Cardiac muscle cell (in vitro differentiated cells and primary cell): ENCODE measurements at regions not wholly inside any gene's neighbourhood (a gene's known extent, or its start where the extent isn't known, plus 50 kb on each side); places are given as distances from the start of the nearest gene placed in this dataset.

Source experiments
- DNase-seq, 2 donors: peaks; one replicate each; pipeline versions ENCODE4 v3.0.0 to v3.0.0-alpha.2; 2010 to 2017; ENCODE audit warnings: low read depth in 1 of 2, low spot score in 1 of 2
- H3K27ac ChIP-seq: fragments of 200-600 bp; sonication (generic); 2 replicates; pipeline ENCODE4 v1.5.1; 2016
- H3K27me3 ChIP-seq: fragments of 200-600 bp; sonication (generic); 2 replicates; pipeline ENCODE4 v1.6.0; 2016; ENCODE audit warnings: control low read depth
- H3K36me3 ChIP-seq: fragments of 200-600 bp; sonication (generic); 2 replicates; pipeline ENCODE4 v1.5.1; 2016; ENCODE audit warnings: control low read depth
- H3K4me1 ChIP-seq: fragments of 200-600 bp; sonication (generic); 2 replicates; pipeline ENCODE4 v1.8.1; 2017; ENCODE audit warnings: low read depth, mild to moderate bottlenecking, mixed run types
- H3K4me3 ChIP-seq: fragments of 200-600 bp; sonication (generic); 2 replicates; pipeline ENCODE4 v1.5.1; 2016; ENCODE audit warnings: mild to moderate bottlenecking
- H3K9me3 ChIP-seq: fragments of 200-600 bp; sonication (generic); 2 replicates; pipeline ENCODE4 v1.5.1; 2017; ENCODE audit warnings: low read depth, mild to moderate bottlenecking, control low read depth
- TF ChIP-seq, protein P1 (sequence below): IDR thresholded peaks from 2 replicates; pipeline ENCODE4 v1.5.1; 2012; ENCODE audit warnings: low read depth, mild to moderate bottlenecking, low read length

DNA sequence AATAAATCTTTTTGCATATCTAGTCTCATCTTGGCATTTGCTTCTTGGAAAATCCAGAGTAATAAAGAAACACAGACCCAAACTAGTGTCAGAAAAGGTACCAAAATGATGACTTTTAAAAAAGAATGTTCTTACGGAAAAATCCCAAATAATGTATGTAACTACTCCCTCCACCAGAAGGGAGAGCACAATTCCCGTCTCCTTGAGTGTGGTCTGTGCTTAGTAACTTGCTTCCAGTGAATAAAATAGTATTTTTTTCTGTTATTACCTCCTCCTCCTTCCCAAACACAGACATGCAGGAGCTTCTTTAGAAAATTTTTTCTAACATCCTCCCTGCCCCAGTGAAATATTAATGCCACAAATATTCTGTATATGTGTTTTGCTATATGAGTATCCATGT, 358.1 kb downstream of the ZFHX3 start:
- TF ChIP-seq, protein P1, sequence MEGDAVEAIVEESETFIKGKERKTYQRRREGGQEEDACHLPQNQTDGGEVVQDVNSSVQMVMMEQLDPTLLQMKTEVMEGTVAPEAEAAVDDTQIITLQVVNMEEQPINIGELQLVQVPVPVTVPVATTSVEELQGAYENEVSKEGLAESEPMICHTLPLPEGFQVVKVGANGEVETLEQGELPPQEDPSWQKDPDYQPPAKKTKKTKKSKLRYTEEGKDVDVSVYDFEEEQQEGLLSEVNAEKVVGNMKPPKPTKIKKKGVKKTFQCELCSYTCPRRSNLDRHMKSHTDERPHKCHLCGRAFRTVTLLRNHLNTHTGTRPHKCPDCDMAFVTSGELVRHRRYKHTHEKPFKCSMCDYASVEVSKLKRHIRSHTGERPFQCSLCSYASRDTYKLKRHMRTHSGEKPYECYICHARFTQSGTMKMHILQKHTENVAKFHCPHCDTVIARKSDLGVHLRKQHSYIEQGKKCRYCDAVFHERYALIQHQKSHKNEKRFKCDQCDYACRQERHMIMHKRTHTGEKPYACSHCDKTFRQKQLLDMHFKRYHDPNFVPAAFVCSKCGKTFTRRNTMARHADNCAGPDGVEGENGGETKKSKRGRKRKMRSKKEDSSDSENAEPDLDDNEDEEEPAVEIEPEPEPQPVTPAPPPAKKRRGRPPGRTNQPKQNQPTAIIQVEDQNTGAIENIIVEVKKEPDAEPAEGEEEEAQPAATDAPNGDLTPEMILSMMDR: peak; percentile 19
- no peaks in the 10 kb centered on the region for H3K36me3 ChIP-seq

DNA sequence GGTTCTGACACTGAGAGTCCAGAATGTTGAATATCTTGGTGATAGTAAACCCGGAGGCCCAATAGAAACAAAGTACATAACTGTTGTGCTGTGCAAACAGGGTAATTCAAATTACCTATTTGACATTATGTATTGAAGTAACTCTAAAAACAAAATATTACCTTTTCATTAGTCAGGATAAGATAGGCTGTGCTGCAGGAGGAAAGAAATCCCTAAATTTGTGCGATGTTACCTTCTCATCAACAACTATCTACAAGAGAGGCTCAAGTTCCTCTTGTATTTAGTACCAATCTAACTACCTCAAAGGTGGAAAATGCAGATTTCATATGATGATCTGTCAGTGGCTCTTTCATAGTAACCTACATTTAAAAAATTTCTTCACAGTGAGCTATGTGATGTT, 367.2 kb downstream of the ZFHX3 start:
- no peak for DNase-seq
- Histone ChIP-seq H3K27me3 (no peaks in the 10 kb centered on the region), H3K36me3 (no peaks in the 10 kb centered on the region), H3K4me1 (no peaks in the 10 kb centered on the region), H3K27ac (no peak overlapping the region), H3K9me3 (no peaks in the 10 kb centered on the region), H3K4me3 (no peak overlapping the region)
- TF ChIP-seq, protein P1: no peak

More for the DNA sequence above, 358.1 kb downstream of the ZFHX3 start:
- Histone ChIP-seq H3K9me3 (no peaks in the 10 kb centered on the region), H3K4me1 (no peaks in the 10 kb centered on the region), H3K27me3 (no peaks in the 10 kb centered on the region), H3K27ac (no peak overlapping the region), H3K4me3 (no peak overlapping the region)
- peak in 1 of 2 donors; percentile 33 for DNase-seq

GRCh38 chr16:72679856-72680255, 368.1 kb downstream of the ZFHX3 start:
- Histone ChIP-seq H3K36me3 (no peaks in the 10 kb centered on the region), H3K9me3 (no peaks in the 10 kb centered on the region), H3K4me3 (no peak overlapping the region), H3K27ac (no peak overlapping the region), H3K4me1 (no peaks in the 10 kb centered on the region), H3K27me3 (no peaks in the 10 kb centered on the region)
- no peak for DNase-seq
- TF ChIP-seq, protein P1: no peak

- Histone ChIP-seq H3K36me3 (no peaks in the 10 kb centered on the region), H3K4me3 (no peak overlapping the region), H3K4me1 (no peaks in the 10 kb centered on the region), H3K27ac (no peak overlapping the region), H3K9me3 (no peaks in the 10 kb centered on the region), H3K27me3 (no peaks in the 10 kb centered on the region)
- TF ChIP-seq, protein P1: no peak
- no peak for DNase-seq
Observed at GRCh38 chr16:72677662-72678447, 370.1 kb downstream of the ZFHX3 start.

GRCh38 chr16:72673118-72673517, 374.8 kb downstream of the ZFHX3 start:
- Histone ChIP-seq H3K27ac (no peak overlapping the region), H3K27me3 (no peaks in the 10 kb centered on the region), H3K9me3 (no peaks in the 10 kb centered on the region), H3K36me3 (no peaks in the 10 kb centered on the region), H3K4me3 (no peak overlapping the region), H3K4me1 (no peaks in the 10 kb centered on the region)
- TF ChIP-seq, protein P1: no peak
- no peak for DNase-seq
